Right forelimb (tissue), 1 donor: ENCODE measurements at regions not wholly inside any gene's neighbourhood (a gene's known extent, or its start where the extent isn't known, plus 50 kb on each side); places are given as distances from the start of the nearest gene placed in this dataset.

Source experiments
- DNase-seq: peaks from one replicate; pipeline ENCODE4 v3.0.0-alpha.2; 2018

- no peak for DNase-seq
Observed at GRCh38 chrX:69264158-69264581, 98.9 kb upstream of the PJA1 start.

- no peak for DNase-seq
Observed at GRCh38 chrX:69263251-69263820, 98.1 kb upstream of the PJA1 start.

DNA sequence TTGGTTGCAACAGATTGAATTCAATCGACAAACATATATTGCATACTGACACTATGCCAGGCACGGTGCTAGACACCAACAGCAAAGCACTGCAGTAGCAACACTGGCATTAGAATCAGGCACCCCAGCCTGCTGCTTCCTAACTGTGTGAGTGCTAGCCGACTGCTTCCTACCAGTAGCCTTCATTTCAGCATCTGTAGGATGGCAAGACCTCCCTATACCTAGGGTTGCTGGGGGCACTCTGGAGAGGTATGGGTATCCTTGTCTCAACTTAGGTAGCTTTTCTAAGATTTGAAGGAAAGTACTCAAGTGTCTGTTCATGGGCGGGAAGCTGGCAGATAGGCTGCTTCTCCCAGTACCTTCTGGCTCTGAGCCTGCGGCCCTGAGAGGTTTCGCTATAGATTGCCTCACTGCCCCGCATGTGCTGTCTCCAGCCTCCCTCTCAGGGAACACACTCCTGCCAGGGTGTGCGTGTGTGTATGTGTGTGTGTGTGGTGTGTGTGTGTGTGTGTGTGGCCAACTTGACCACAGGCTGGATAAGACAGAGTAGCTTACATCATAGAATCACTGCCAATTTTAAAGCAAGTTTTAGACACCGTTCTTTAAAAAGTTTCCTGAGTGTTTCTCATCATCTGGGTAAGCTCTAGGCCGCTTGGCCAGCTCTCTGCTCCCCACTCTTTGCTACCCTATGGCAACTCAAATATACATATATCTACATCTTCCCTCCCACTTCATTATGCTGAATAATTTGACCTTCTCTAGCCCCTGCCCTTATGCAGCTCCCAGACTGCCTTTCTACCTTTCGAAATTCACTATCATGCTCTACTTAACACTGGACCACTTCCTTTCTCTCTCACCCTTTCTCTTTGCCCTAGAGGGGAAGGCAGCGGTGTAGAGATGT is 97.0 kb upstream of the PJA1 start:
- peak; percentile 59 for DNase-seq

- no peak for DNase-seq
Observed at GRCh38 chrX:69260169-69260568, 94.9 kb upstream of the PJA1 start.

GRCh38 chrX:69258893-69259292 is 93.6 kb upstream of the PJA1 start:
- DNase-seq = no peak

GRCh38 chrX:69257499-69258127 is 92.4 kb upstream of the PJA1 start:
- peak; percentile 48 for DNase-seq

DNA sequence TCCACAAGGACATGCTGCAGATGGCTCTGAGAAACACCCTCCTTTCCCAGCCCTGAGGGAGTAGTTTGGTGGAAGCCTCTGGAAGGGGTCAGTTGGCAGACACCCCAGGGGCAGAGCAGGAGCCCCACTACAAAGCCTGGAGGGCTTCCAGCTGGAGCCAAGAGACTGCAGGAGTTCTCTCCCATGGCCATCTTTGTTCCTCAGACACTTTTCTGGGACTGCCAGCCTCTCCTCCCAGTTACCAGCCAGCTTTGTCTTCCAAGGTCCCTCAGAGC is 91.0 kb upstream of the PJA1 start:
- DNase-seq = no peak

DNA sequence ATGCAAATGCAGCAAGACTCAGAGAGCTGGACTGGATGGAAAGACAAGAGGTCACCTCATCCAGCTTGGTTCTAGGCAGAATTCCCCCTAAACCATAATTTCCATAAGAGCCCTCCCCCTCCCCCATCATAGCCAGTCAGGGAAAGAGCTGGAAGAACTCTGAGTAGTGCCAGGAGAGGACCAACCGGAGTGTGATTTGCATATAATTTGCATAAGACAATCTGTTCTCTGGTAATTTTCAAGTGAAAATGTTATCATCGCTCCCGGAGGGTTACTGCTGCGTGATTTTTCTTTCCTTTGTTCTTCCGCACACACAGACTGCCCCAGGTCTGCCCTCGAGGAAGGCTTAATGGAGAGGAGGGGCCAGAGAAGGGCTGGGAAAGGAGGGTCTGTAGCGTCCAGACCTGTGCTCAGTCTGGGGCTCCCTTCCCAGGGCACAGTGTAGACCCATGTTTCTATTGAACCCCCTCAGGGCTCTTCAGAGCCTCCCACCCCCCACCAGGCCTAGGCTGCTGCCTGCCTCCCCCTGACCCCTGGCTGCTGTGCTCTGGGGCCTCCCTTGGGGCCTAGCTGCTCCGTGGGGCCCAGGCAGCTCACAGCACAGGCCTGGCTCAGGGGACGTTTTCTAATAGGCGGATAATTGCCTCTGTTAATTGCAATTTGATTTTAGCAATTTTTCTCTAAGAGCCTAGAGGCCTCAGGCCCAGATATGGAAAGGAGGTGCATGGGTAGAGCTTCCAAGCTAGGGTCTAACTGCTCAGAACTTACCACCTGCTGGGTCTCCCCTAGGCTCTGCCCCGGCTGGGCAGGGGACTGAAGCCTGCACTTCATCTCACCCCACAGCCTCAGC is 90.4 kb upstream of the PJA1 start:
- no peak for DNase-seq

- no peak for DNase-seq
Observed at GRCh38 chrX:69253821-69254220, 88.6 kb upstream of the PJA1 start.

- DNase-seq = no peak
Observed at GRCh38 chrX:69243276-69243675, 78.0 kb upstream of the PJA1 start.

GRCh38 chrX:69238887-69239231 is 73.6 kb upstream of the PJA1 start:
- no peak for DNase-seq

DNA sequence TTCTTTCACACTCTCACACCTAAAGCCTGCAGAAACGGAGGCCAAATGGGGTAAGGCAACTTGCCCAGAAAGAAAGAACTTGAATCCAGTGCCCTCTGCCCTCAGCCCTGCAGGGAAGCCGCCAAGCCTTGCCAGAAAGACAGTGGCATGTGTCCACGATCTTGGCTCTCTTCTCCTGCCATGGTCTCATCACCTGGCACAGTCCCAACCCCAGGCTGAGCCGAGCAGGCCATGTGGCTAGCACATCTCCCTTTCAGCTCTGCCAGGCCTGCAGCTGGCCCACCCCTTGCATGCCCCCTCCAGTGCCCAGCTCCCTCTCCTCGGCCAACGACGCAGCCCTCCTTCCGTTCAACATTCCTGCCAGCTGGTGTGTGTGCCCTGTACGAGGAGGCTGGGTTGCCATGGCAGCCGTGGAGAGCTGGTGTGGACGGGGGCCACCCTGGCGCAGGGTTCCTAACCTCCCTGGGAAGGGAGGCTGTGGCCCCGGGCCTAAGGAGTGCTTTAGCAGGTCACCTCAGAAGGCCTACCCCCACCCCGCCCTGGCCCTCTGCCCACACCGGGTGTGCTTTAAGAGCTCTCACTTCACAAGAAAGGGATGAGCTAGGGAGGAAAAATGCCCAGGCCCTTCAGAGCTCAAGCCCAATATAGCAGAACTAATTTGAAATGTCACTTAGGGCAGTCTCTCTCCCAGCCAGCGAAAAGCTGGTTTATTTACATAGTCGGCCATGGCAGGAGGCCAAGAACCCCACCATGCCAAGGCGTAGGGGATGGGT is 73.0 kb upstream of the PJA1 start:
- DNase-seq = peak; percentile 53

- DNase-seq = no peak
Observed at GRCh38 chrX:69237236-69237635, 72.0 kb upstream of the PJA1 start.

GRCh38 chrX:69236641-69237040 is 71.4 kb upstream of the PJA1 start:
- no peak for DNase-seq

- DNase-seq = no peak
Observed at GRCh38 chrX:69234624-69235023, 69.4 kb upstream of the PJA1 start.

GRCh38 chrX:69232945-69233344 is 67.7 kb upstream of the PJA1 start:
- no peak for DNase-seq

DNA sequence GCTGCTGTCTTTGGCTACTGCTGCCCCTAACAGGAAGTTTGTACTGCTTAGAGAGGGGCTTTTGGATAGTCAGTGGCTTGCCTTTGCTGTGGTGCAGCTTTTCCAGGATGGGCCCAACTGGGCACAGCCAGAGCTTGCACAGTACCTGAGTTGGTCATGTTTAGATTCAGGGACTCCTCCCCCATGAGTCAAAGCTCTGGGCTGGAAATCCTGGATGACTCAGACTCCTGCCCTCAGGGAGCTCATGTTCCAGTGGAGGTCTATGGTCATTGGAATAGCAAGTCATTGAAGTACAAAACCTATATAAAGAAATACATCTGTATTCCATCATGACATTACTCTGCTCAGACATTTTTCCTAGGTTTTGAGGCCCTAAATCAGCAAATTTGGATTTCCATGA is 66.7 kb upstream of the PJA1 start:
- no peak for DNase-seq

GRCh38 chrX:69229436-69229835 is 64.2 kb upstream of the PJA1 start:
- DNase-seq = no peak

DNA sequence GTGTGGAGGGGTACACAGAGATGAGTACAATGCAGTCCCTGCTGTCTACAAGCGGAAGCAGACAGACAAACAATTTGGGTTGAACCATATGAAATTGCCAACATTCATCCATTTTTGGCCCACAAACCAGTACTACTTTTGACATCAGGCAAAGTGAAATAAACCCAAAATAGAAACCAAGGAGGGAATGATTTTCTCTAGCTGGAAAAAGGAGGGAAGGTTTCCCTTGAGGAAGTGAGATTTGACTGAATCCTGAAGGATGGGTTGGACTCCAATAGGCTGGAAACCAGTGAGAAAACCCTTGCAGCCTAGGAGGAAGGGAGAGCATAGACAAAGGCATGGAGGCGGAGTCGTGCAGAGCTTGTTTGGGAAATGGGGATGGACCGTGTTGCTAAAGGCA is 63.5 kb upstream of the PJA1 start:
- no peak for DNase-seq

DNA sequence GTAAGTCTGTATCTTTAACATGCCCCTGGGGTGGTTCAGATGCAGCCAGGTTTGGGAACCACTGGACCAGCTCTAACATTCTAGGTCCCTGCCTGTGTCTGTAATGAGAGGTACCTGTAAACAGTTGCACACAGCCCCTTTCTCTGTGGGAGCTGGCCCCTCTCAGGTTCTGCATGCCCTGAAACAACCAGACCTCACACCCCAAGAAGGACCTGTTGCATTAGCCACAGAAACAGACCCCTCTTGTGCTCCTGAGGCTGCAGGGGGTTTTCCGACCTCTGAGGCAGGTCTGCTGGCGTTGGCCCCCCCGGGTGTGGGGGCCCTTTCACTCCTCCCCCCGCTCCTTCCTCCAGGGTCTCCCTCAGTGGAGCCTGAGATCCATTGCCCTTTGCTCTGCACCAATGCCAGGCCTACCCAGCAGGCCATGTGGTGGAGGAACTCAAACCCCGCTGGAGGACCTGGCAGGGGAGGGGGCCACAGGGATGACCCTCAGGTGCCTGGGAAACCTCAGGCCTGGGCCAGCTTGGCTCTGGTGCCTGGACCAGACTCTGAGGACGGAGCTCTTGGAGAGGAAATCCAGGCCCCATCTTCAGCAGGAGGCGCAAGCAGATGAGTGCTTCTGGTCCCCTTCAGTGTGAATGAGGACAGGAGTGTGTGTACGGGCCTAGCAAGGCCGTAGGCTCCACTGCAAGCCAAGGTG is 61.4 kb upstream of the PJA1 start:
- DNase-seq = no peak

- peak; percentile 83 for DNase-seq
Observed at GRCh38 chrX:69222103-69223090, 57.1 kb upstream of the PJA1 start.
